ENCODE measurements at regions not wholly inside any gene's neighbourhood (a gene's known extent, or its start where the extent isn't known, plus 50 kb on each side); places are given as distances from the start of the nearest gene placed in this dataset.

GRCh38 chr10:3672220-3672619 is 112.8 kb downstream of the KLF6 start:
- no peak for DNase-seq (ENCODE audit: low read depth)
- H3K4me3 ChIP-seq (replicated peaks; ENCODE audit: low read depth, low read length): no peak overlapping the region
- TF ChIP-seq CTCF (IDR thresholded peaks at IDR 0.05; ENCODE audit: low read length, missing control alignments): no peak

GRCh38 chr10:3671386-3671955 is 113.5 kb downstream of the KLF6 start:
- no peak for DNase-seq (ENCODE audit: low read depth)
- TF ChIP-seq CTCF (IDR thresholded peaks at IDR 0.05; ENCODE audit: low read length, missing control alignments): no peak
- no peak overlapping the region for H3K4me3 ChIP-seq (replicated peaks; ENCODE audit: low read depth, low read length)

GRCh38 chr10:3668966-3669330 is 116.1 kb downstream of the KLF6 start:
- no peak for TF ChIP-seq CTCF (IDR thresholded peaks at IDR 0.05; ENCODE audit: low read length, missing control alignments)
- H3K4me3 ChIP-seq (replicated peaks; ENCODE audit: low read depth, low read length): no peak overlapping the region
- DNase-seq (ENCODE audit: low read depth): peak; percentile 17

GRCh38 chr10:3668276-3668965 is 116.6 kb downstream of the KLF6 start:
- H3K4me3 ChIP-seq (replicated peaks; ENCODE audit: low read depth, low read length): no peak overlapping the region
- no peak for TF ChIP-seq CTCF (IDR thresholded peaks at IDR 0.05; ENCODE audit: low read length, missing control alignments)
- peak; percentile 94 for DNase-seq (ENCODE audit: low read depth)

GRCh38 chr10:3666525-3667302 is 118.3 kb downstream of the KLF6 start:
- TF ChIP-seq CTCF (IDR thresholded peaks at IDR 0.05; ENCODE audit: low read length, missing control alignments): no peak
- no peak for DNase-seq (ENCODE audit: low read depth)
- H3K4me3 ChIP-seq (replicated peaks; ENCODE audit: low read depth, low read length): no peak overlapping the region

- TF ChIP-seq CTCF (IDR thresholded peaks at IDR 0.05; ENCODE audit: low read length, missing control alignments): no peak
- no peak overlapping the region for H3K4me3 ChIP-seq (replicated peaks; ENCODE audit: low read depth, low read length)
- DNase-seq (ENCODE audit: low read depth): no peak
Measured at GRCh38 chr10:3665316-3665908, 119.6 kb downstream of the KLF6 start.
